OCI-LY1 (cell line): ENCODE measurements at regions not wholly inside any gene's neighbourhood (a gene's known extent, or its start where the extent isn't known, plus 50 kb on each side); places are given as distances from the start of the nearest gene placed in this dataset.

ENCODE experiments used
- EZH2 ChIP-seq: fragments of 200-600 bp; sonication (generic), shearing (Covaris generic); IDR thresholded peaks from 2 replicates; pipeline ENCODE4 v1.8.0; 2017; ENCODE audit warnings: borderline replicate concordance, mixed run types, mild to moderate bottlenecking, antibody characterized with exemption, low read length, moderate library complexity, mixed read lengths
- TF ChIP-seq, protein P1 (sequence below): fragments of 200-600 bp; sonication (generic), shearing (Covaris generic); IDR thresholded peaks from 2 replicates; pipeline ENCODE4 v1.5.1; 2017; ENCODE audit warnings: mild to moderate bottlenecking, antibody characterized with exemption, low read length, moderate library complexity, mixed read lengths

DNA sequence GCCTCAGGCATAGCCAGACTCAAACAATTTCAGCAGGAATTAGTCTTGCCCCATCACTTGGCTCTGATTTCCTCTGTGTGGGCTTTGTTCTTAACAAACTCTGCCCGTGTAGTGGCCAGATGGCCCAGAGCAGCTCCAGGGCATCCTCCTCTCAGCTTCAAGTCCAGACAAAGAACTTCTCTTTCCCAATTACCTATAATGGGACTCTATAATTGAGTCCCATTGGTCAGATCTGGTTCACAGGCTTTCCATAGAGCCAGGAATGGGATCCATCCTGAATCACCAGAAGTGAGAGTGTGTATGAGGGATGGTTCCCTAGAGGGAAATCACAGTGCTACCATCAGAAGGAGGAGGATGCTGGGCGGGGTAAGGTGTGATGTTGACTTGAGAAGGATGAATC lies 515.8 kb downstream of the KIF4B start:
- TF ChIP-seq, protein P1, sequence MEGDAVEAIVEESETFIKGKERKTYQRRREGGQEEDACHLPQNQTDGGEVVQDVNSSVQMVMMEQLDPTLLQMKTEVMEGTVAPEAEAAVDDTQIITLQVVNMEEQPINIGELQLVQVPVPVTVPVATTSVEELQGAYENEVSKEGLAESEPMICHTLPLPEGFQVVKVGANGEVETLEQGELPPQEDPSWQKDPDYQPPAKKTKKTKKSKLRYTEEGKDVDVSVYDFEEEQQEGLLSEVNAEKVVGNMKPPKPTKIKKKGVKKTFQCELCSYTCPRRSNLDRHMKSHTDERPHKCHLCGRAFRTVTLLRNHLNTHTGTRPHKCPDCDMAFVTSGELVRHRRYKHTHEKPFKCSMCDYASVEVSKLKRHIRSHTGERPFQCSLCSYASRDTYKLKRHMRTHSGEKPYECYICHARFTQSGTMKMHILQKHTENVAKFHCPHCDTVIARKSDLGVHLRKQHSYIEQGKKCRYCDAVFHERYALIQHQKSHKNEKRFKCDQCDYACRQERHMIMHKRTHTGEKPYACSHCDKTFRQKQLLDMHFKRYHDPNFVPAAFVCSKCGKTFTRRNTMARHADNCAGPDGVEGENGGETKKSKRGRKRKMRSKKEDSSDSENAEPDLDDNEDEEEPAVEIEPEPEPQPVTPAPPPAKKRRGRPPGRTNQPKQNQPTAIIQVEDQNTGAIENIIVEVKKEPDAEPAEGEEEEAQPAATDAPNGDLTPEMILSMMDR: no peak
- no peak for TF ChIP-seq EZH2
